ENCODE measurements at regions not wholly inside any gene's neighbourhood (a gene's known extent, or its start where the extent isn't known, plus 50 kb on each side); places are given as distances from the start of the nearest gene placed in this dataset.

- no peak for DNase-seq (ENCODE audit: low read depth)
- H3K4me3 ChIP-seq (ENCODE audit: low read depth, low read length), result no peak overlapping the region
- no peak for TF ChIP-seq CTCF (conservative IDR thresholded peaks at IDR 0.05; ENCODE audit: low read depth, low read length)
Measured at GRCh38 chr18:26794230-26795101, 71.0 kb downstream of the AQP4 start.

- H3K4me3 ChIP-seq (ENCODE audit: low read depth, low read length), result no peak overlapping the region
- no peak for TF ChIP-seq CTCF (conservative IDR thresholded peaks at IDR 0.05; ENCODE audit: low read depth, low read length)
- DNase-seq (ENCODE audit: low read depth), result no peak
Measured at GRCh38 chr18:26792661-26793060, 72.8 kb downstream of the AQP4 start.

DNA sequence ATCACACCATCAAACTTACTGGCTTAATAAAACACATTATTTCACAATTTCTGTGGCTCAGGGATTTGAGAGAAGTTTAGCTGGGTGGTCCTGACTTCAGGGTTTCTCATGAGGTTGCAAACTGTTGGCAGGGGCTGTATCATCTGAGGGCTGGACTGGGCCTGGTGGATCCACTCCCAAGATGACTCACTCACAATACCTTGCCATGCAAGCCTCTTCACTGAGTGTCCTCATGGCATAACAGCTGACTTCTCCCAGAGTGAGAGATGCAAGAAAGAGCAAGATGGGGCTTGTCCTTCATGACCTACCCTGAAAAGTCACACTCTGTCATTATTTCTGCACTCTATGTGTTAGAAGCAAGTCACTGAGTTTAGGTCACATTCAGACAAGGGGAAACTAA, 73.8 kb downstream of the AQP4 start:
- DNase-seq (ENCODE audit: low read depth), result no peak
- no peak overlapping the region for H3K4me3 ChIP-seq (ENCODE audit: low read depth, low read length)
- no peak for TF ChIP-seq CTCF (conservative IDR thresholded peaks at IDR 0.05; ENCODE audit: low read depth, low read length)

DNA sequence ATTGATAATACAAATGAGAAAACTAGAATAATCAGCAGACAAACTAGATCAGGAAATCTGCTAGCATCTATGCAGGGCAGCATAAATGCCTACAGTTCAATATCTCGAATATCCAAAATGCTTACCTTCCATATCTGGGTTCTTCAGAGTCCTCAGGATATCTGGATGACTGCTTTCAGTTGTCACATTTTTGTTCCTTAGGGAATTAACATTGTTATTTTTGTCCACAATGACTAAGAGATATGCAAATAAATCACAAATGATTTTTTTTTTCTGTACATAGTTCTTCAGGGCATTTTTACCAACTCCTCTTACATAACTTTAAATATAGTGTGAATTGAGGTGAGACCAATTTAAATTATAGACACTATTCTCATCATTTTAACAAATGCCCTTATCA, 80.9 kb downstream of the AQP4 start:
- no peak overlapping the region for H3K4me3 ChIP-seq (ENCODE audit: low read depth, low read length)
- DNase-seq (ENCODE audit: low read depth), result no peak
- TF ChIP-seq CTCF (conservative IDR thresholded peaks at IDR 0.05; ENCODE audit: low read depth, low read length), result no peak

DNA sequence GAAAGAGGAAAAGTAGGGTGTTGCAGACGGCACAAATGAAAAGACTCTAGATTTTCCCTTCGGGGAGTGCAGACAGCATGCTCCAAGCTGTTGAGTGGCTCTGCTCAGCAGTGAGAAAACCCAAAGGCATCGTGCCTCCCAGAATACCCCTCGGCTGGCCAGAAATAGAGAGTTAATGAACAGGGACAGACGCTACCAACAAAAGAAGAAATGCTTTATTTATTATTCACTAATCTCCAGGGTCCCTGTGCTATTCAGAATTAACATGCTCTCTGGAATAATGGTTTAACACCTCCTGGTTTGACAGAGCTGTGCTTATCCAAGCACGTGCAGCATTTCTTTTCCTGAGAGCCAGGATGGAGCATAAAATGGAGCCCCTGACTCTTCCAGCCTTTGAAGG, 82.3 kb downstream of the AQP4 start:
- no peak overlapping the region for H3K4me3 ChIP-seq (ENCODE audit: low read depth, low read length)
- no peak for TF ChIP-seq CTCF (conservative IDR thresholded peaks at IDR 0.05; ENCODE audit: low read depth, low read length)
- no peak for DNase-seq (ENCODE audit: low read depth)

GRCh38 chr18:26780520-26781325, 84.8 kb downstream of the AQP4 start:
- no peak overlapping the region for H3K4me3 ChIP-seq (ENCODE audit: low read depth, low read length)
- DNase-seq (ENCODE audit: low read depth), result no peak
- TF ChIP-seq CTCF (conservative IDR thresholded peaks at IDR 0.05; ENCODE audit: low read depth, low read length), result no peak

All from epithelial cell of proximal tubule (primary cell).